ENCODE measurements at regions not wholly inside any gene's neighbourhood (a gene's known extent, or its start where the extent isn't known, plus 50 kb on each side); places are given as distances from the start of the nearest gene placed in this dataset.
"Not testable (repeated sequence)": the region's sequence is repeated elsewhere in the genome, so short reads cannot be mapped to it uniquely, and the experiment has no call there.

GRCh38 chr19:28737021-28737895 lies 475.7 kb downstream of the UQCRFS1 start:
- DNase-seq (ENCODE audit: low read depth): no peak

GRCh38 chr19:28736528-28736927 lies 476.4 kb downstream of the UQCRFS1 start:
- no peak for DNase-seq (ENCODE audit: low read depth)

- no peak for DNase-seq (ENCODE audit: low read depth)
Observed at GRCh38 chr19:28731577-28731976, 481.4 kb downstream of the UQCRFS1 start.

- no peak for DNase-seq (ENCODE audit: low read depth)
Observed at GRCh38 chr19:28730791-28731512, 482.0 kb downstream of the UQCRFS1 start.

GRCh38 chr19:28727480-28728159 lies 485.3 kb downstream of the UQCRFS1 start:
- no peak for DNase-seq (ENCODE audit: low read depth)

GRCh38 chr19:28726533-28727479 lies 486.1 kb downstream of the UQCRFS1 start:
- DNase-seq (ENCODE audit: low read depth): no peak

- DNase-seq (ENCODE audit: low read depth): no peak
Observed at GRCh38 chr19:28718909-28719308, 494.0 kb downstream of the UQCRFS1 start.

- DNase-seq (ENCODE audit: low read depth): no peak
Observed at GRCh38 chr19:28715157-28715556, 497.8 kb downstream of the UQCRFS1 start.

GRCh38 chr19:28711411-28711810 lies 501.5 kb downstream of the UQCRFS1 start:
- no peak for DNase-seq (ENCODE audit: low read depth)

GRCh38 chr19:28710278-28710677 lies 502.7 kb downstream of the UQCRFS1 start:
- DNase-seq (ENCODE audit: low read depth): no peak

GRCh38 chr19:28706693-28707092 lies 506.3 kb downstream of the UQCRFS1 start:
- DNase-seq (ENCODE audit: low read depth): no peak

GRCh38 chr19:28705008-28705407 lies 507.9 kb downstream of the UQCRFS1 start:
- no peak for DNase-seq (ENCODE audit: low read depth)

- DNase-seq (ENCODE audit: low read depth): no peak
Observed at GRCh38 chr19:28703400-28703956, 509.5 kb downstream of the UQCRFS1 start.

GRCh38 chr19:28701491-28701890 lies 511.5 kb downstream of the UQCRFS1 start:
- DNase-seq (ENCODE audit: low read depth): no peak

GRCh38 chr19:28700176-28700575 lies 512.8 kb downstream of the UQCRFS1 start:
- DNase-seq (ENCODE audit: low read depth): no peak

GRCh38 chr19:28697308-28697707 lies 515.6 kb downstream of the UQCRFS1 start:
- no peak for DNase-seq (ENCODE audit: low read depth)

- DNase-seq (ENCODE audit: low read depth): no peak
Observed at GRCh38 chr19:28694812-28695211, 518.1 kb downstream of the UQCRFS1 start.

GRCh38 chr19:28691683-28692082 lies 521.3 kb downstream of the UQCRFS1 start:
- DNase-seq (ENCODE audit: low read depth): no peak

- not testable (repeated sequence) for DNase-seq (ENCODE audit: low read depth)
Observed at GRCh38 chr19:28689464-28689863, 523.5 kb downstream of the UQCRFS1 start.

- DNase-seq (ENCODE audit: low read depth): no peak
Observed at GRCh38 chr19:28687296-28687695, 525.7 kb downstream of the UQCRFS1 start.

- DNase-seq (ENCODE audit: low read depth): no peak
Observed at GRCh38 chr19:28686756-28687155, 526.2 kb downstream of the UQCRFS1 start.

Measured in activated T-helper 1 cell treated with Interleukin-2 at 50 U/mL for 16 hours (primary cell).